ENCODE measurements at regions not wholly inside any gene's neighbourhood (a gene's known extent, or its start where the extent isn't known, plus 50 kb on each side); places are given as distances from the start of the nearest gene placed in this dataset.

DNA sequence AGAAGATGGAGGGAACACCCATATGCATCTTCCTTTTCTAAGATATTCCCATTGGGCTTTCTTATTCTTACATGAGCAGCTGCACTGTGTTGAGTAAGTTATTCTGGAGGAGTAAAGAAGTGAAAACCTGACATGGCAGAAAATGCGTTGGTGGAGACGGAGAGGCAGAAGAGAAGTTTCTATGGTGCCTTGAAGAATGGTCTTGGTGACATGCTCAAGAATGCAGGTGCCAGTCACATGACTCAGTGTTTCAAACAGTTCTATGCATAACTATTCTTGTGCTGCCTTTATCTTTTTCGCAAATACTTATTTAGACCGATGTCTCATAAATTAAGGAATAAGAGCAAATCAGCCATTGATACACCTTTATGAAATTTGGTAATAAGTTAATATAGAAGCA is 377.8 kb upstream of the IRX2 start:
- TF ChIP-seq POLR2A (IDR thresholded peaks at IDR 0.05) (no peak), CTCF (IDR thresholded peaks at IDR 0.05) (no peak), POLR2AphosphoS5 (IDR thresholded peaks at IDR 0.05) (no peak)

Measured in transverse colon (tissue), 4 donors.